Spleen (tissue), 7 donors: ENCODE measurements at regions not wholly inside any gene's neighbourhood (a gene's known extent, or its start where the extent isn't known, plus 50 kb on each side); places are given as distances from the start of the nearest gene placed in this dataset.

Experiments used
- POLR2A ChIP-seq, 3 donors: fragments of 450-650 bp; IDR thresholded peaks; one replicate each; pipeline ENCODE4 v1.5.1; 2017; ENCODE audit warnings: antibody characterized with exemption in 3 of 3, mild to moderate bottlenecking in 1 of 3
- POLR2AphosphoS5 ChIP-seq, 3 donors: sonication (generic); formaldehyde crosslinking; IDR thresholded peaks; one replicate each; pipeline ENCODE4 v1.5.1; 2017; ENCODE audit warnings: antibody characterized with exemption in 3 of 3
- TF ChIP-seq, protein P1 (sequence below), 11 experiments: fragments of 200-600 bp in 7 of 11; fragments of 450-650 bp in 4 of 11; sonication (generic) in 4 of 11; IDR thresholded peaks in 8 of 11; conservative IDR thresholded peaks in 3 of 11; 1 replicate in 7 of 11; 2 replicates in 4 of 11; pipeline versions ENCODE4 v1.4.0 to v1.8.0; 2016 to 2021; ENCODE audit warnings: antibody characterized with exemption in 11 of 11, inconsistent platforms in 4 of 11, mild to moderate bottlenecking in 1 of 11
- donor health status: DM: no; HTN: no; CAD: no; lungs with moderate emphysema.
- donor health status: DM: no; HTN: no; CAD: no.
- donor health status: DM: no; HTN: no; CAD: no.

DNA sequence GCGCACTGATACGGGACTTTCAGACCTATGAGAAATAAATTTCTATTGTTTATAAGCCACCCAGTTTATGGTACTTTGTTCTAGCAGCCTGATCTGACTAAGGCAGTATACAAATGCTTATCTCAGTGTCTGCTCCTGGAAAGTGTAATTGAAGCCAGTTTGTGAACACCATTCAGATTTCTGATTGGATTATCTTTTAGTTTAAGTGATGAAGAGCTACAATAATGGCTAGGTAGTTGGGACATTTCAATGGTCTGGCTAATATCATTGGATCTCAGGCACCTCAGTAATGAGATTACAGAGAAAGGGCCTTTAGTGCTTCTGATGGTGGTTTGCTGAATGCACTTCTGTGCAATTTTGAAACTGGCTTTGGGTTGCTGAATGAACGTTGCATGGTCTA, 133.5 kb downstream of the PSAT1 start:
- TF ChIP-seq, protein P1, sequence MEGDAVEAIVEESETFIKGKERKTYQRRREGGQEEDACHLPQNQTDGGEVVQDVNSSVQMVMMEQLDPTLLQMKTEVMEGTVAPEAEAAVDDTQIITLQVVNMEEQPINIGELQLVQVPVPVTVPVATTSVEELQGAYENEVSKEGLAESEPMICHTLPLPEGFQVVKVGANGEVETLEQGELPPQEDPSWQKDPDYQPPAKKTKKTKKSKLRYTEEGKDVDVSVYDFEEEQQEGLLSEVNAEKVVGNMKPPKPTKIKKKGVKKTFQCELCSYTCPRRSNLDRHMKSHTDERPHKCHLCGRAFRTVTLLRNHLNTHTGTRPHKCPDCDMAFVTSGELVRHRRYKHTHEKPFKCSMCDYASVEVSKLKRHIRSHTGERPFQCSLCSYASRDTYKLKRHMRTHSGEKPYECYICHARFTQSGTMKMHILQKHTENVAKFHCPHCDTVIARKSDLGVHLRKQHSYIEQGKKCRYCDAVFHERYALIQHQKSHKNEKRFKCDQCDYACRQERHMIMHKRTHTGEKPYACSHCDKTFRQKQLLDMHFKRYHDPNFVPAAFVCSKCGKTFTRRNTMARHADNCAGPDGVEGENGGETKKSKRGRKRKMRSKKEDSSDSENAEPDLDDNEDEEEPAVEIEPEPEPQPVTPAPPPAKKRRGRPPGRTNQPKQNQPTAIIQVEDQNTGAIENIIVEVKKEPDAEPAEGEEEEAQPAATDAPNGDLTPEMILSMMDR (IDR thresholded peaks at IDR 0.05 in 8 of 11, conservative IDR thresholded peaks at IDR 0.05 in 3 of 11) = no peak
- TF ChIP-seq POLR2AphosphoS5 (IDR thresholded peaks at IDR 0.05) (no peak), POLR2A (IDR thresholded peaks at IDR 0.05) (no peak)
